GM21528 (cell line): ENCODE measurements at regions not wholly inside any gene's neighbourhood (a gene's known extent, or its start where the extent isn't known, plus 50 kb on each side); places are given as distances from the start of the nearest gene placed in this dataset.

ENCODE experiments used
- ATAC-seq: cut with Tn5 transposase; IDR thresholded peaks from one replicate; pipeline ENCODE4 v1.9.1; 2021; ENCODE audit warnings: mild to moderate bottlenecking, moderate library complexity; ENCODE audit not compliant: unreplicated experiment, low FRiP score

DNA sequence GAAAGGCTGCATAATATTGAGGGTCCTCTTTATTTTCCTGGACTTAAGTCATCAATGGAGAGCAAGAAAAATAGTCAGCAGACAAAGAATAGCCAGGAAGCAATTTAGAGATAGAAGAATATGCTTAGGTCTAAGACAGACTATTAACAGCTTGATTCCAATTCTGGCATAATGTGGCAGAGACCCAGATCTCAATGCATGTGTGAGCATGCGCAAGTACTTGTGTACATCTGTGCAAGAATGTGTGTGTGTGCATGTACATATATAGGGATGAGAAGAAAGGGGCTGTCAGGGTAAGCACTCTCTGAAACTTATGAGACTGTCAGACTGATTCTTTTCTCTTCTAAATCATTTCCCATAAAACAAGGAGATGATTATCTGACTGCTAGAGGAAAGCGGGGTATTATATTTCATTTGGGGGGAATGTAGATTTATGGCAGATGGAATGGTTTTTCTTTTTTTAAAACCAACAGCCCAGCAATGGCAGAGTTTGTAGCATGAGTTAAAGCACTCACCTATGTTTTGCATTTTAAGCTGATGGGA, 381.3 kb upstream of the SPRED2 start:
- no peak for ATAC-seq

DNA sequence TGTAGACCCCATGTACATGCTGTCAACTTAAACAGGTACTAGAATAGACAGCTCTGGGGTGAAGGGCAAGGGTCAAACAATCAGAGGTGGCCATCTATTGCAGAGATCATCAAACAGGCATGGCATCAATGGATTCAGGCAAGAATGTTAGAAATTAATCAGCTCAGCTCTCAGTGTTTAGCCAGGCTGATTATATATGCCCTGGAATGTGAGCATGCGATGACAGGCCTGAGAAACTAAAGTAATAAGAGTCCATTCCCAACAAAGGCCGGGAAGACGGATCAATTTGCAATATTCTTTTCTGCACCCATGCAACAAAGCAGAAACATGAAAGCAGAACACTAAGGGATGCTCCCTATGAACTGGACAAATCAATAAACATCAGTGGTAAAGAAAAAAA, 380.5 kb upstream of the SPRED2 start:
- ATAC-seq: no peak

DNA sequence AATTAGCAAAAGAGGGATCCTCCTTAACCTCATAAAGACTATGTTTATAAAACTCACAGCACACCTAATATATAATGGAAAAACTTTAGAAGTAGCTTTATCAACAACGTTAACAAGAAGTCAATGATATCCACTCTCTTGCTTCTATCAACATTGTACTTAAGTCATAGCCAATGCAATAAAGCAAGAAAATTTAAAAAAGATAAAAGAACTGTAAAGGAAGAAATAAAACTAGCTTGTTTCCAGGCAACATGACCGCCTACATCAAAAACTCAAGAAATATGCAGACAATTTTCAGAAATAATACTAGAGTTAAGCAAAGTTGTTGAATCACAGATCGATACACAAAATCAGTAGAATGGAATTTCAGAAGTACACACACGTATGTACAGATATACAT, 375.5 kb upstream of the SPRED2 start:
- ATAC-seq: no peak

DNA sequence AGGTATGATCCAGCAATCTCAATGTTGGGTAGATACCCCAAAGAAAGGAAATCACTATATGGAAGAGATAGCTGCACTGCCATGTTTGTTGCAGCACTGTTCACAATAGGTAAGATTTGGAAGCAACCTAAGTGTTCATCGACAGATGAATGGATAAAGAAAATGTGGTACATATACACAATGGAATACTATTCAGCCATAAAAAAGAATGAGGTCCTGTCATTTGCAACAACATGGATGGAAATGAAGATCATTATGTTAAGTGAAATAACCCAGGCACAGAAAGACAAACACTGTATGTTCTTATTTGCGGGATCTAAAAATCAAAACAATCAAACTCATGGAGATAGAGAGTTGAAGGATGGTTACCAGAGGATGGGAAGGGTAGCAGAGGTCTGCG, 372.4 kb upstream of the SPRED2 start:
- no peak for ATAC-seq

DNA sequence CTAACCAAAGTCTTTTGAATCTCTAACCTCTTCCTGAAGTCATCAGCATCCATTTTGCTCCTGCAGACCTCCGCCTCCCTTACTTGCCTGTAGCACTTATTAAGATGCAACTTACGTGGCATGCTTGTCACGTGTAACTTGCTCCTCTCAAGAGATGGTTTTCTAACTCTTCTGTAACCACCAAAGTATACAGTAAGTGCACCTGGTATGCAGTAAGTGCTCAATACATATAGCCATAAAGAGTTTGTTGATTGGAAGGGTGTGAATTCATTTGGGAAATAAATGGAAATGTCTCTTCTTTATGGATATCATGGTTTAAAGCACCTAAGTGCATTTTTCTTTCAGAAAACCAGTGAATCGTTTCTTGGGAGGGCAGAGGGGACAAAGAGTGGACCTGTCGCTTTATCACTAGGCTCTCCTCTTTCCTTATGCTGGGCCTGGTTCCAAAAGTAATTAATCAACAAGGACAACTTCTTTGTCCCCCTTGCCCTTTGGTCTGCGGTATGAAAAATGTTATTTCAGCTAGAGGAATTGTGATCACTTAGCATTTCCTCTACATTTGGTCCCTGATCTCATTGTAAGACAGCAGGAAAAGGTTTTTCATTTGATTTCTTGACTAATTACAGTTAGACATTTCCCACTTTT, 370.0 kb upstream of the SPRED2 start:
- ATAC-seq: no peak

DNA sequence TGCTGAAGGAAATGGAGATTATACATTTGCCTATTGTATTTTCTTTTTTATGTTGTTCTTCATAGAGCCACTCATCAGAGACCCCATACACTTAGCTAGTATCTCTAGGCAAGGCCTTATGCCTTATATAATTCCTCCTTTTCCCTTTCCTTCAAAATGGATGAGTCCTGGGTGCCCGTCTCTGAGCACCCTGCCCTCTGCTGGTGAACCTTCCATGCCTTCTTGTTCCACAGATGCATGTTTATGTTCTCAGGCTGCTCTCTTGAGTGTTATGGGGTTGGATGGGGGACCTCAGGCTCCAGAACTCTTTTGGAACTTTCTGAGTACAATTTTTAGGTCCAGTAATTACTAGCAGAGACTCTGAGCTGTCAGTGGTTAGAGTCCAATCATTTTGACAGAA, 368.6 kb upstream of the SPRED2 start:
- ATAC-seq: no peak

DNA sequence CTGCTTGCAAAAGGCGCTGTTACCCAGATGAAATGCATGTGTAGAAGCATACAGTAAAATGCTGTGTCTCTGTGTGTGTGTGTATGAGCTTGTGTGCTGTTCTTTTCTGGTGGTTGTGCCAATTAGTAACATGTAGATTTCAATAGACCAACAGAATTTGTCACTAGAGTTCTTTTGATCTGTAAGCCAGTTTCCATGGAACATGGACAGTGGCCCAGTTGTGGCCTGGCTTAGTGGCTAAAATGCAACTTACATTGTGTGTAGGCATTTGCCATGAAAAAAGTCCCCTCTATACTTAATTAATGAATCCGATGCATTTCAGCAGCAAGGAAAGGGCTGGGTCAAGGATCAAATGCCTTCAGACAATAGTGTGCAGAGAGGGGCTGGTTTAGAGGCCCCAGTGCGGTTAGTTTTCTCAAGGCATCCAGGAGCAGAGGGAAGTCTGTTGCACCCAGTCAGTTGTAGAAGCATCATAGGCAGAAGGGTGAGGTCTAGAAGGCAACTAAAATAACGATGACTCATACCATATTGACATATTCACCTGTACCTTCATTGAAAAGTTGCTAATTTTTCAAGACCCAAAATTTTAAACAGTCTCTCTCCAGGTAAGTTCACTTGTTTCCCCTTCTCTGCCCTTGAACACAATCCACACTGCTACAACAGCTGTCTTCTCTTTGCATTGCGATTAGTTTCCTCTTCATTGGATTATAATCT, 366.9 kb upstream of the SPRED2 start:
- ATAC-seq: no peak

DNA sequence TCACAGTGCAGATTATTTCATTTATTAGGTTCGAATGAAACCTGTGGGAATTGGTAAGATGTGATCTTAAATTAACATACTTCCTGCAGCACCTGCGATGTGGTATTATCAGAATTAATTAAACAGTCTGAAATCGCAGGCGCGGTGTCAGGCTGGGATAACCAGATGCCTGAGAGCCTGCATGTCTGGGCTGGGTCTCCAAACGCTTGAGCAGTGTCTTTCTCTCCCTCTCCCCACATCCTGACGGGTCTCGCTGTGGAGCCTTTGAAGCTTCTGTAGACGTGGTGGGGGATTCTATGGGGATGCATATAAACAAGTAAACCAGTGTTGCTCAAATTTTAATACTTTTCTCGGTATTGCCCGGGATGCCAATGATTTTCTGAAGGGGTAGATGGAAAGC, 366.2 kb upstream of the SPRED2 start:
- no peak for ATAC-seq

DNA sequence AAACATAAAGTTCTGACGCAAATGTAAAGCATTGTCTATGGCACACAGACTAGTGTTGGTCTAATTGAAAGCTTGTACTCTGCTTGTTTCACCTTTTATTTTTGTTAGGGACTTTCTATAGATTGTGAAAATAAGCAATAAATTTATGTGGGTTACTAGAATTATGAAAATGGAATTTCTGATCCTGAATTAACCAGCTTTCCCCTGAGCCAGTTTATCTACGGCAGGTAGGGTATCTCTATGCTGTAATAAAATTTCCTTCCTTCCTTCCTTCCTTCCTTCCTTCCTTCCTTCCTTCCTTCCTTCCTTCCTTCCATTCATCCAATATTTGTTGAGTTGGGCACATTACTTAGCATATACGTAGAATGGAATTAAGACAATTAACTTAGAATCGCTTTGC, 362.6 kb upstream of the SPRED2 start:
- ATAC-seq: no peak

DNA sequence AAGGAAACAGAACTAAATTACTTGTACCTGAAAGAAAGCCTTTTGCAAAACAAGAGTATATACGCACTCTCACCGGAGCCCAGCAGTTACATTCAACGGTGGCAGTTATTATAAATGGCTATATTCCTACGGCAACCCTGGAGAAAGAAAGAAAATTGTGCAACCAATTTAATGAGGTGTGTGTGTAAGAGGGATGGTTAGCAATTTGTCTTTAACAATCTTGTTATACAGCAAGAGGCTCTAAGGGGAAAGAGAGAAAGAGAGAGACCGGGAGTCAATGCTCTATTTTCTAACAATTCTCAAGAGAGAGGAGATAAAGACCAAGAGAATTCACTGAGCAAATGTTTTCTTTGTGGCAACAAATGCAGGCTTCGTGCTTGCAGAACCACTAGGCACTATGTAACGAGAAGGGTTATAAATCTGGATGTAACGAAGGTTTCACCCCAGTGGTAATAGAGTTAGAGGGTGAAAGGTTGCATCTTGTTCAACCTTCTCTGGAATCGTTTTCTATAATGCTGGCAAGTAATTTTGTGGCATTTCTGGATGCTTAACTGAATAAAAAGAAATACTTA, 359.1 kb upstream of the SPRED2 start:
- ATAC-seq: no peak

DNA sequence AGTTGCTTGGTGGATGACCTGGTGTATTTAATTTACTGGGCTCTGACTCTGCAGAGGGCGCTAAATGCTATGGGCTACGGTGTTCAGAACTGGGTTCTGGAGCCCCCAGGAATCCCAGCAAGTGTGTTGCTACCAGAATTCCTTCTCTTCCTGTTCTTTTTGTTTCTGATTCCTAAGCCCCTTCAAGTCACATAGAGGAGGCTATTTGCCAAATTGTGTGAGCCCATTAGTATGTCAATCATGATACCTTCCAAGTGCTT, 358.2 kb upstream of the SPRED2 start:
- ATAC-seq: no peak

DNA sequence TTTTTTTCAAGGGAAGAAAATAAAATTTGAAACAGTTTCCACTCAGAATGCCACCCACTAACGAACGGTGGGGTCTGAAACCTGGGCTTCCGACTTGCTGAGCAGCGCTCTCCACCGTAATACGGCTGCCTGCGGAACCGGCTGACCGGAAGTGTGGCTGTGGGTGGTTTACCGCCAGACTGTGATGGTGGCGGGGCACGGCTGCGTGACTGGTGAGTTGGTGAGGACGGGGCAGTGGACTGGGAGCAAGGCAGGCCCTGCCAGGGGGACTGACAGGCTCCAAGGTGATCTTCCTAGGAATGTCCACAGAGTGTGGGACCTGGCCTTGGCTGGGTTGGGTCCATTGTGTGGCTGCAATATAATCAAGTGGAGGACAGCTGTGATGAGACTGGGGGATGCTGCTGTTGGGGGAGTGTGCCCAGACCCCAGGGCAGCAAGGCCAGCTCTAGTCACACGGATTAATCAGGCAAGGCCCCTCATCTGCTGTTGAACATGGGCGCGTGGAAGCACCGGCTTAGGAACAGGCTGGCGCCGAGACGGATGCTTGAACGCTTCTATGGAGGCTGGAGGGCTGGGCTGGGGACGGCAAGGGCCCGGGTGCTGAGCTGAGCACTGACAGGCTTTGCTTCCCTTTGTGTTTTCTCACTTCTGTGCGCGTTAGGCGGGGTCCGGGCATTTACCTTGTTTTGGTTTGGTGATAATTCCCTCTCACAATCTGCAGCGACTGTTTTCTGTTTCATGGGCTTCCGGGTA, 357.7 kb upstream of the SPRED2 start:
- ATAC-seq: no peak

DNA sequence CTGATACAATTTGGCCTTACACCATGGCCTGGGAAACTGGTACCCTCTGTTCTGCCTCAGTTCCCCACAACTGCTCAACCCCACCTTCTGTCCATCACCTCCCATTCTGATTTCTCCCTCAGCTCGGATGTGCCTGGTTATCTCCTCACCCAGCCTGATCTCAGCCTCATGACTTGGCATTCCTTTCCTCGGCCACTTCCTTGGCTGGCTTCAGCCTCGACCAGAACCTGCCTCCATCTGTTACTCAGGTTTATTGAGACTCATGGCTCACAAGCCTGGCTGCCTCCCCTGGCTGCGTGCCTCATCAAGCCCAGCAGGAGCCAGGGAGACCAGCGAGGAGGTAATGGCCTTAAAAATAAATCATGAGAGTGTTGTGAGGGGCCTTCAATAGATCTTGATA, 356.2 kb upstream of the SPRED2 start:
- no peak for ATAC-seq

DNA sequence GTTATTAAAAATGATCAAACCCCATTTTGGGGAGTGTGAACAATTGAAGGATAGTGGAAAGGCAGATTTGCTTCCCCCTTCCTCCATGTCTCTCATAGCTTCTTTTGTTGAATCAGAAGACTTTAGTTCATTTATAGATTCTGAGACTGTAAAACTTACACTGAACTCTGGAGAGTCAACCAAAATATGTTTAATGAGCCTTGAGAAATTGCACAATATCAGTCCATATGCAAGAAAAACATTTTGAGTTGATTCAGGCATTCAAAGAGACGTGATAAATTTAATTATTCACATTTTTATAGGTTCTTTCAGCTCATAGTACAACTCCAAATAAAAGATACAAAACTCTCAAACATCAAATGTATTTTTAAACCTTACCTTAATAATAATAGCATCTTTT, 354.4 kb upstream of the SPRED2 start:
- ATAC-seq: no peak

DNA sequence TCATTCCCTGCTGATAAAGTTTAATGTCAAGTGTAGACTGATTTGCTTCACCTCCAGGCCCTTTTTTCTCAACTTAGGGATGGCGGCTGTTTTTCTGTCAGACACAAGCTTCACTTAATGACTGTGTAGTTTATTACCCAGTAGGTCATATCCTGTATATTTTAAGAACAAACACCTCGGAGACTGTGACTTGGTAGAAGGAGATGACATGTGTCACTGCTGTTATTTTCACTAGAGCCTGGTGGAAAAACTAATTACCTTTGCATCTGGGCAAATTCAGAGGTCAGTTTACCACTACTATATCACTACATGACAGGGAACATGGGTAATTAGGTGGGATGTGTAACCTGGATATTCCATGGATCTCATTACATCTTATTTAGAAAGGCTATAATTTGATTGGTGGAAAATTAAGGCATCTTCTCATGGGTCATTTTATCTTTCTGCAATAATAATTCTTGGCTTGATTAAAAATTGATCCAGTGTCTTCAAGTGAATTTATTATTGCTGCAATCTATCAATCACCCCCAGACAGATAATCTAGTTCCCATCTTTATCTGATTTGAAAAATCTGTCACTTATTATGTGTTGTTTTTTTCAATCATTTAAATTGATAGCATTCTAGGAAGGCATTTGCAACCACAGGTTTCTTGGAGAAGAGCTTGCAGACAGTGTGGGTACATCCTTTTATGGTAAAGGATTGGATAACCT, 353.8 kb upstream of the SPRED2 start:
- ATAC-seq: no peak

DNA sequence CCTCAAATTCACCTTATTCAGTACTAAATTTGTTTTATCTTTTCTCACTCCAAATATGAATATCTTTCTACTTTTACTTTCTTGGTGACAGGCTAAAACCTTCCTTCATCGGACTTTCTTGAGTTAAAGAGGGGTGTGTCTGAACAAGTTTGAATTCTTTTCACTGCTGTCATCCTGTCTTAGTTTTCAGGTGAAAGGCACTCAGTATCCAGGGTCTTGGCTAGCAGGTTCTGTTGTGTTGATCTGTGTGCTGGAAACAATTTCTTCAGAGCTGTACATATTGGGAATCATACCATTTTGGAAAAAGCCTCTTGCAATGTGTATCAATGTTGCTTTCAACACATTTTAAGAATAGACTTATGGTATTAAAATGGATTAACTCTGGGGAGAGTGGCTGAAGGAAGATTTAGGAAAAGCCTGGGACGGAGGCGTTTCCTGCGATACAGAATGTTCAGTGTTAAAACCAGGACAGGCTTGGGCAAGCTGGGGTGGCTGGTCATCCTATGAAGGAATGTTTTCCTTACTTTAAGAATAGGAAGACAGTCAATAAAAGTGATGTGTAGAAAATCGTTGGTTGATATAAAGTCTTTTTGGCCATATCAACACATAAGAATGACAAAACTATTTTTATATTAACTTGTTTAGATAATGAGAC, 350.7 kb upstream of the SPRED2 start:
- no peak for ATAC-seq

DNA sequence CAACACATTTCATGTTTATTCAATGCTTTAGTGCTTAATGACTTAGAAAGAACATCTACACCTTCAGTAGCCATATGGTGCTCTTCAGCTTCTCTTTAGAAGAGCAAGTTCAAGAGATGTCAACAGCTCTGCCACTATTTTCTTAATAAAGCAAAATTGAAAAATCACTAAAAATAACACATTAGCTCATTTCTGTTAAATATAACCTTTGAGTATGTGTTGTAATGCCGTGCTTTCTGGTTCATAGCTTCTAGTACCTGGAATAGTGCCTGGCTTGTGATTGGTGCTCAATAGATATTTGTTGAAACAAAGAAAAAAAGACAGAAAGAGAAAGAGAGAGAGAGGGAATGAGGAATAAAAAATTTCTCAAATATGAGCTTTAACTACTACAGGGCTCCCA, 349.8 kb upstream of the SPRED2 start:
- no peak for ATAC-seq

DNA sequence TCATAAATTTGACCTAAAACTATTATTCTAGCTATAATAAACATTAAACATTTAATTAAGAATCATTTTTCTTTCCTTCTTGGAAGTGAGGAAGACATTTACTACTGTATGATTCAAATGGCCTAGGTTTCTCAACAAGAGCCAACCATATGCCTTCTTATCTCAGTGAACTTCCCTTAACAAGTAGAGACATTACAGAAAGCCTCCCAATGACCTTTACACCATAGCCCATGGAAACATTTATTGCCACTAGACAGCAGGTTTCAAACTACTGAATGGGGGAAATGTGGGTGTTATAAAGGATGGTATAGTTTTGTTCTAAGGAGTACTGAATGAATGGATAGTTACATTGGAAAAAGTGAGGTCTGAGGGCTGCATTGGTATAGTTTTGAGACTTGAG, 349.4 kb upstream of the SPRED2 start:
- ATAC-seq: no peak

DNA sequence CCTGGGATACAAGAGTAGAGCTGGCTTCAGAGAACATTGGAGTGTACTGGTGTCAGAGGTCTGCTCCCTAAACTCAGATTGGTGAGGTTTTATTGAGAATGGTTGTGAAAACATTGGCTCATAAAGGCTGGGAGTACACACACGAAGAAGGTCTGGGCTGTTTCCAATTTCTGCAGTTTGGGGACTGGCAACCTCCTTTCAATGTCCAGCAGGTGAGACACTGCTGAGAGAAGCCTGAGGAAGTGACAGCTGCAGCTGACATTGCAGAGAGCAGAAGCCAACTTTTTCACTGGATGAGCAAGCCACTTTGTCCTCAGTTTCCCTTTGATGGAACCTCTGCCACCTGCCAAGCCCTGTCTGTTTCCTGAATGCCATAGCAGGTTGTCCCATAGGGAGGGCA, 346.6 kb upstream of the SPRED2 start:
- ATAC-seq: no peak

DNA sequence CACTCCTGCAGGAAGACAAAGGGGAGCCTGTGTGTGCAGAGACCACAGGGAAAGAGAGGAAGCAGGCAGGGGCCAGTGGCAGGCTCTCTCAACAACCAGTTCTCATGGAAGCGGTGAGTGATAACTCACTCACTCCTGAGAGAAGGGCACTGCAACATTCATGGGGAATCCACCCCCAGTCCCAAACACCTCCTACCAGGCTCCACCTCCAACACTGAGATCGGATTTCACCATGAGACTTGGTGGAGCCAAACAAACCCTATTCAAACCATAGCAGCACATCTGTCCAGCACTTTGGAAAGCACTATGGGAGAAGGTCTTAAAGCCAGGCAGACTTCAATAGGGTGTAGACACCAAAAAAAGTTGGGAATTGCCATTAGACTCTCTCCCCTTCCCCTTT, 345.7 kb upstream of the SPRED2 start:
- ATAC-seq: no peak
